GM12891 (cell line): ENCODE measurements at regions not wholly inside any gene's neighbourhood (a gene's known extent, or its start where the extent isn't known, plus 50 kb on each side); places are given as distances from the start of the nearest gene placed in this dataset.

ENCODE experiments used
- POLR2A ChIP-seq: IDR thresholded peaks from 2 replicates; pipeline ENCODE4 v1.6.1; 2011; ENCODE audit warnings: low read depth, low read length, control low read depth
- SPI1 ChIP-seq: IDR thresholded peaks from 2 replicates; pipeline ENCODE4 v1.6.1; 2011; ENCODE audit warnings: low read depth, low read length, control low read depth
- TAF1 ChIP-seq: IDR thresholded peaks from 2 replicates; pipeline ENCODE4 v1.6.1; 2011; ENCODE audit warnings: low read depth, low read length, control low read depth

GRCh38 chr5:1656271-1656975 is 132.7 kb upstream of the LPCAT1 start:
- TF ChIP-seq POLR2A (no peak), TAF1 (no peak), SPI1 (no peak)
